SH-SY5Y (cell line): ENCODE measurements at regions not wholly inside any gene's neighbourhood (a gene's known extent, or its start where the extent isn't known, plus 50 kb on each side); places are given as distances from the start of the nearest gene placed in this dataset.

ENCODE experiments used
- GATA2 ChIP-seq: IDR thresholded peaks from 2 replicates; pipeline ENCODE4 v1.6.1; 2011; ENCODE audit warnings: mild to moderate bottlenecking, low read depth, low read length
- GATA3 ChIP-seq: IDR thresholded peaks from 2 replicates; pipeline ENCODE4 v1.6.1; 2011; ENCODE audit warnings: low read depth, mild to moderate bottlenecking, low read length, moderate library complexity

DNA sequence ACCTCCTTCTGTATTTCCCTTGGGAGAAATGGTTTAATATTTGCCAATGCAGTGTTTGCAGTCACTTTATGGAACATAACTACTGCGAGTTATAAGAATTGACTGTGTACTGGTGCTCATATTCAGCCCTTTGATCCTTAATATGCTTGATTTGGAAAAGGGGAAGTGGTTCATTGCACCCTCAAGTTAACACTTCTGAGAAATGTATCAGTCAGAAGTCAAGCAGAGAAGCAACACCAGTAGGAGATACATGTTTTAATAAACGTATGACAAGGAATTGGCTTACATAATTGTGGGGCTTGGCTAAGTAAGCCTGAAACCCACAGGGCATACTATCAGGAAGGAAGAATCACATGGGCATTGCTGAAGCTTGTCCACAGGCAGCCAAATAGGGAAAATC is 131.0 kb upstream of the SPRY4 start:
- TF ChIP-seq GATA2: no peak
- no peak for TF ChIP-seq GATA3
